Bronchial epithelial cell (primary cell): ENCODE measurements at regions not wholly inside any gene's neighbourhood (a gene's known extent, or its start where the extent isn't known, plus 50 kb on each side); places are given as distances from the start of the nearest gene placed in this dataset.

ENCODE experiments used
- DNase-seq: peaks from one replicate; pipeline ENCODE4 v3.0.0-alpha.2; 2010; ENCODE audit warnings: low read depth
- FAIRE-seq: peaks from 2 replicates; lab custom pipeline; 2011; peaks lifted over from hg19 to GRCh38; lab: Jason Lieb, UNC
- H3K27me3 ChIP-seq: 2 replicates; pipeline ENCODE4 v1.5.1; 2011; ENCODE audit warnings: low read length; ENCODE audit not compliant: control insufficient read depth, insufficient read depth
- H3K36me3 ChIP-seq: 2 replicates; pipeline ENCODE4 v1.5.1; 2011; ENCODE audit warnings: low read length; ENCODE audit not compliant: control insufficient read depth, insufficient read depth
- H3K4me3 ChIP-seq: 2 replicates; pipeline ENCODE4 v1.5.1; 2011; ENCODE audit warnings: mild to moderate bottlenecking, low read depth, low read length, control low read depth
- CTCF ChIP-seq: IDR thresholded peaks from 2 replicates; pipeline ENCODE4 v1.5.1; 2011; ENCODE audit warnings: mild to moderate bottlenecking, moderate library complexity, low read length, control low read depth, inconsistent platforms; ENCODE audit not compliant: insufficient read depth, severe bottlenecking

- Histone ChIP-seq H3K27me3 (no peaks in the 10 kb centered on the region), H3K4me3 (no peak overlapping the region), H3K36me3 (no peaks in the 10 kb centered on the region)
- DNase-seq: peak; percentile 56
- TF ChIP-seq CTCF: no peak
- no peak for FAIRE-seq
Observed at GRCh38 chr18:44541781-44542180, 138.9 kb upstream of the SETBP1 start.

GRCh38 chr18:44543387-44543786 is 137.3 kb upstream of the SETBP1 start:
- Histone ChIP-seq H3K4me3 (no peak overlapping the region), H3K27me3 (no peaks in the 10 kb centered on the region), H3K36me3 (no peaks in the 10 kb centered on the region)
- no peak for TF ChIP-seq CTCF
- DNase-seq: no peak
- FAIRE-seq: no peak

- no peak for TF ChIP-seq CTCF
- Histone ChIP-seq H3K27me3 (no peaks in the 10 kb centered on the region), H3K4me3 (no peak overlapping the region), H3K36me3 (no peaks in the 10 kb centered on the region)
- FAIRE-seq: no peak
- DNase-seq: no peak
Observed at GRCh38 chr18:44545359-44545985, 135.2 kb upstream of the SETBP1 start.

GRCh38 chr18:44546954-44547353 is 133.7 kb upstream of the SETBP1 start:
- FAIRE-seq: no peak
- no peak for TF ChIP-seq CTCF
- no peak overlapping the region for H3K4me3 ChIP-seq
- no peaks in the 10 kb centered on the region for H3K27me3 ChIP-seq
- no peak for DNase-seq
- H3K36me3 ChIP-seq: no peaks in the 10 kb centered on the region

- no peak for TF ChIP-seq CTCF
- H3K27me3 ChIP-seq: no peaks in the 10 kb centered on the region
- H3K36me3 ChIP-seq: no peaks in the 10 kb centered on the region
- no peak for DNase-seq
- no peak for FAIRE-seq
- no peak overlapping the region for H3K4me3 ChIP-seq
Observed at GRCh38 chr18:44548291-44549221, 132.1 kb upstream of the SETBP1 start.
